ENCODE measurements at regions not wholly inside any gene's neighbourhood (a gene's known extent, or its start where the extent isn't known, plus 50 kb on each side); places are given as distances from the start of the nearest gene placed in this dataset.
A peak's percentile ranks its signal among the peaks of the same experiment; 100 is the strongest.
"Not testable (repeated sequence)": the region's sequence is repeated elsewhere in the genome, so short reads cannot be mapped to it uniquely, and the experiment has no call there.

GRCh38 chr4:61003301-61003700 lies 196.8 kb upstream of the ADGRL3 start:
- no peak for DNase-seq (ENCODE audit: low read depth)
- TF ChIP-seq CTCF (IDR thresholded peaks at IDR 0.05; ENCODE audit: insufficient read depth, low read depth, low read length) = no peak
- no peak overlapping the region for H3K4me3 ChIP-seq (ENCODE audit: low read depth, low read length)

- no peak for TF ChIP-seq CTCF (IDR thresholded peaks at IDR 0.05; ENCODE audit: insufficient read depth, low read depth, low read length)
- H3K4me3 ChIP-seq (ENCODE audit: low read depth, low read length) = no peak overlapping the region
- DNase-seq (ENCODE audit: low read depth) = no peak
Observed at GRCh38 chr4:61004651-61005170, 195.4 kb upstream of the ADGRL3 start.

GRCh38 chr4:61011051-61011450 lies 189.1 kb upstream of the ADGRL3 start:
- no peak for TF ChIP-seq CTCF (IDR thresholded peaks at IDR 0.05; ENCODE audit: insufficient read depth, low read depth, low read length)
- peak; percentile 27 for DNase-seq (ENCODE audit: low read depth)
- H3K4me3 ChIP-seq (ENCODE audit: low read depth, low read length) = no peak overlapping the region

GRCh38 chr4:61011936-61012335 lies 188.2 kb upstream of the ADGRL3 start:
- H3K4me3 ChIP-seq (ENCODE audit: low read depth, low read length); DNase-seq (ENCODE audit: low read depth): not testable (repeated sequence)

- H3K4me3 ChIP-seq (ENCODE audit: low read depth, low read length) = no peak overlapping the region
- no peak for TF ChIP-seq CTCF (IDR thresholded peaks at IDR 0.05; ENCODE audit: insufficient read depth, low read depth, low read length)
- no peak for DNase-seq (ENCODE audit: low read depth)
Observed at GRCh38 chr4:61024610-61025009, 175.5 kb upstream of the ADGRL3 start.

- no peak for DNase-seq (ENCODE audit: low read depth)
Observed at GRCh38 chr4:61027939-61028338, 172.2 kb upstream of the ADGRL3 start.

GRCh38 chr4:61036071-61036684 lies 163.9 kb upstream of the ADGRL3 start:
- no peak overlapping the region for H3K4me3 ChIP-seq (ENCODE audit: low read depth, low read length)
- DNase-seq (ENCODE audit: low read depth) = no peak
- TF ChIP-seq CTCF (IDR thresholded peaks at IDR 0.05; ENCODE audit: insufficient read depth, low read depth, low read length) = no peak

More at GRCh38 chr4:61027939-61028338, 172.2 kb upstream of the ADGRL3 start:
- TF ChIP-seq CTCF (IDR thresholded peaks at IDR 0.05; ENCODE audit: insufficient read depth, low read depth, low read length) = no peak
- H3K4me3 ChIP-seq (ENCODE audit: low read depth, low read length) = no peak overlapping the region

All from fibroblast of villous mesenchyme (primary cell).